ENCODE measurements at regions not wholly inside any gene's neighbourhood (a gene's known extent, or its start where the extent isn't known, plus 50 kb on each side); places are given as distances from the start of the nearest gene placed in this dataset.

DNA sequence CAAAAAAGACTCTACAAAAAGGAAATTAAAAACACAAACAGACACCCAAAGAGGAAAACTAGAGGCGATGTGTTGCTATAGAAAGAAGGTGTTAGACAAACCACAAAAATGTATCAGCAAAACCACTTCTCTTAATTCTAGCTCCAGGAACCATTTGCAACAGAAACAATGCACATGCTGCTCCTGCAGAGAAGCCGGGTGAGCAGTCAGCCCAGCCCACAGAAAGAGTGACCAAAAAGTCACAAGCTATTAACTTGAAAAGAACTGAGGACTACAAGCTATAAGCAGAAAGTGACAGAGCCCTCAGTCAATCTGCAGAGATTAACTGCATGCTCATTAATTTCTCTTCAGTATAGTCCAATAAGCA, 96.2 kb upstream of the KLHL13 start:
- TF ChIP-seq TOE1 (IDR thresholded peaks at IDR 0.05; ENCODE audit: borderline replicate concordance) (no peak), TOE1 (CRISPR knock-in tag; IDR thresholded peaks at IDR 0.05; ENCODE audit: borderline replicate concordance, low read depth) (no peak), KLF10 (CRISPR knock-in tag; IDR thresholded peaks at IDR 0.05) (no peak), ZZZ3 (IDR thresholded peaks at IDR 0.05) (no peak), CBX8 (IDR thresholded peaks at IDR 0.05; ENCODE audit: borderline replicate concordance, extremely low read depth, low read depth, low read length, poor library complexity, severe bottlenecking) (no peak)
- TF ChIP-seq, protein P1, sequence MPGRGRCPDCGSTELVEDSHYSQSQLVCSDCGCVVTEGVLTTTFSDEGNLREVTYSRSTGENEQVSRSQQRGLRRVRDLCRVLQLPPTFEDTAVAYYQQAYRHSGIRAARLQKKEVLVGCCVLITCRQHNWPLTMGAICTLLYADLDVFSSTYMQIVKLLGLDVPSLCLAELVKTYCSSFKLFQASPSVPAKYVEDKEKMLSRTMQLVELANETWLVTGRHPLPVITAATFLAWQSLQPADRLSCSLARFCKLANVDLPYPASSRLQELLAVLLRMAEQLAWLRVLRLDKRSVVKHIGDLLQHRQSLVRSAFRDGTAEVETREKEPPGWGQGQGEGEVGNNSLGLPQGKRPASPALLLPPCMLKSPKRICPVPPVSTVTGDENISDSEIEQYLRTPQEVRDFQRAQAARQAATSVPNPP (IDR thresholded peaks at IDR 0.05; ENCODE audit: borderline replicate concordance, insufficient read depth, insufficient read length) = no peak
- TF ChIP-seq, protein P2, sequence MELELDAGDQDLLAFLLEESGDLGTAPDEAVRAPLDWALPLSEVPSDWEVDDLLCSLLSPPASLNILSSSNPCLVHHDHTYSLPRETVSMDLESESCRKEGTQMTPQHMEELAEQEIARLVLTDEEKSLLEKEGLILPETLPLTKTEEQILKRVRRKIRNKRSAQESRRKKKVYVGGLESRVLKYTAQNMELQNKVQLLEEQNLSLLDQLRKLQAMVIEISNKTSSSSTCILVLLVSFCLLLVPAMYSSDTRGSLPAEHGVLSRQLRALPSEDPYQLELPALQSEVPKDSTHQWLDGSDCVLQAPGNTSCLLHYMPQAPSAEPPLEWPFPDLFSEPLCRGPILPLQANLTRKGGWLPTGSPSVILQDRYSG (tag; conservative IDR thresholded peaks at IDR 0.05; ENCODE audit: low read depth) = no peak
- TF ChIP-seq, protein P3, sequence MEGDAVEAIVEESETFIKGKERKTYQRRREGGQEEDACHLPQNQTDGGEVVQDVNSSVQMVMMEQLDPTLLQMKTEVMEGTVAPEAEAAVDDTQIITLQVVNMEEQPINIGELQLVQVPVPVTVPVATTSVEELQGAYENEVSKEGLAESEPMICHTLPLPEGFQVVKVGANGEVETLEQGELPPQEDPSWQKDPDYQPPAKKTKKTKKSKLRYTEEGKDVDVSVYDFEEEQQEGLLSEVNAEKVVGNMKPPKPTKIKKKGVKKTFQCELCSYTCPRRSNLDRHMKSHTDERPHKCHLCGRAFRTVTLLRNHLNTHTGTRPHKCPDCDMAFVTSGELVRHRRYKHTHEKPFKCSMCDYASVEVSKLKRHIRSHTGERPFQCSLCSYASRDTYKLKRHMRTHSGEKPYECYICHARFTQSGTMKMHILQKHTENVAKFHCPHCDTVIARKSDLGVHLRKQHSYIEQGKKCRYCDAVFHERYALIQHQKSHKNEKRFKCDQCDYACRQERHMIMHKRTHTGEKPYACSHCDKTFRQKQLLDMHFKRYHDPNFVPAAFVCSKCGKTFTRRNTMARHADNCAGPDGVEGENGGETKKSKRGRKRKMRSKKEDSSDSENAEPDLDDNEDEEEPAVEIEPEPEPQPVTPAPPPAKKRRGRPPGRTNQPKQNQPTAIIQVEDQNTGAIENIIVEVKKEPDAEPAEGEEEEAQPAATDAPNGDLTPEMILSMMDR (IDR thresholded peaks at IDR 0.05 in 2 of 3, conservative IDR thresholded peaks at IDR 0.05 in 1 of 3; ENCODE audit: insufficient read depth in 2 of 3, low read depth in 1 of 3, low read length in 3 of 3) = no peak
